ENCODE measurements at regions not wholly inside any gene's neighbourhood (a gene's known extent, or its start where the extent isn't known, plus 50 kb on each side); places are given as distances from the start of the nearest gene placed in this dataset.

- Histone ChIP-seq H3K4me3 (ENCODE audit: low read depth in 2 of 2, low read length in 2 of 2) (no peak overlapping the region; a peak in 1 of 4 replicates), H3K36me3 (ENCODE audit: control insufficient read depth, insufficient read depth, low read length) (no peaks in the 10 kb centered on the region), H3K27ac (ENCODE audit: low read length) (peak overlapping the region; percentile 66), H3K27me3 (ENCODE audit: control insufficient read depth, insufficient read depth, low read length) (no peaks in the 10 kb centered on the region), H3K4me1 (ENCODE audit: control insufficient read depth, insufficient read depth, low read length) (peaks cover 60% of the 10 kb centered on the region), H3K9me3 (ENCODE audit: control insufficient read depth, insufficient read depth, low read depth, low read length) (no peaks in the 10 kb centered on the region)
- no TSS peak for BruUV-seq (replicated peaks)
- intact Hi-C loops (cut with micrococcal nuclease; ENCODE audit: unreplicated experiment) (no loop called here), in situ Hi-C loops (cut with HindIII; ENCODE audit: low pct_unique_long_range_greater_than_20kb, low sequenced_read_pairs) (no loop called here)
- ChIA-PET CTCF (interaction anchor here (1.2 kb wide), 1 partner anchor 9 kb away, joined by 4 read pairs; no protein-coding TSS in a partner anchor), POLR2A (no interaction called here)
- peak; percentile 65 for ATAC-seq
- no peak for DNase-seq (ENCODE audit: low read depth, low spot score)
- no peak for TF ChIP-seq REST (IDR thresholded peaks at IDR 0.05; ENCODE audit: insufficient read depth in 1 of 2, low read depth in 2 of 2, low read length in 1 of 2)
- TF ChIP-seq TCF7L2 (IDR thresholded peaks at IDR 0.05; ENCODE audit: low read depth, low read length) = no peak
- no peak for TF ChIP-seq CTCF (IDR thresholded peaks at IDR 0.05)
- no peak for TF ChIP-seq POLR2AphosphoS5 (IDR thresholded peaks at IDR 0.05; ENCODE audit: low read depth, low read length)
- no peak for TF ChIP-seq SIN3A (IDR thresholded peaks at IDR 0.05; ENCODE audit: borderline replicate concordance, insufficient read depth, low read depth, low read length)
Measured at GRCh38 chr16:85306071-85306792, 194.0 kb upstream of the CIBAR2 start.

- no peak for DNase-seq (ENCODE audit: low read depth, low spot score)
- Histone ChIP-seq H3K27me3 (ENCODE audit: control insufficient read depth, insufficient read depth, low read length) (no peaks in the 10 kb centered on the region), H3K9me3 (ENCODE audit: control insufficient read depth, insufficient read depth, low read depth, low read length) (no peaks in the 10 kb centered on the region), H3K4me3 (ENCODE audit: low read depth in 2 of 2, low read length in 2 of 2) (no peak overlapping the region), H3K4me1 (ENCODE audit: control insufficient read depth, insufficient read depth, low read length) (peaks cover 53% of the 10 kb centered on the region), H3K36me3 (ENCODE audit: control insufficient read depth, insufficient read depth, low read length) (no peaks in the 10 kb centered on the region), H3K27ac (ENCODE audit: low read length) (peak overlapping the region; percentile 78)
- no peak for ATAC-seq
- intact Hi-C loops (cut with micrococcal nuclease; ENCODE audit: unreplicated experiment) = no loop called here
- TF ChIP-seq SIN3A (IDR thresholded peaks at IDR 0.05; ENCODE audit: borderline replicate concordance, insufficient read depth, low read depth, low read length) = no peak
- TF ChIP-seq POLR2AphosphoS5 (IDR thresholded peaks at IDR 0.05; ENCODE audit: low read depth, low read length) = no peak
- TF ChIP-seq TCF7L2 (IDR thresholded peaks at IDR 0.05; ENCODE audit: low read depth, low read length) = no peak
- no peak for TF ChIP-seq REST (IDR thresholded peaks at IDR 0.05; ENCODE audit: insufficient read depth in 1 of 2, low read depth in 2 of 2, low read length in 1 of 2)
- no peak for TF ChIP-seq CTCF (IDR thresholded peaks at IDR 0.05)
- no TSS peak for BruUV-seq (replicated peaks)
- POLR2A ChIA-PET = interaction anchor here (0.6 kb wide), 1 partner anchor 586 kb away, joined by 3 read pairs; no protein-coding TSS in a partner anchor
- in situ Hi-C loops (cut with HindIII; ENCODE audit: low pct_unique_long_range_greater_than_20kb, low sequenced_read_pairs) = no loop called here
- CTCF ChIA-PET = interaction anchor here (0.6 to 1.6 kb wide), 3 partner anchors 10 to 28 kb away, joined by 4 to 11 read pairs (median 8); no protein-coding TSS in a partner anchor
Measured at GRCh38 chr16:85306793-85307551, 194.7 kb upstream of the CIBAR2 start.
